SK-N-SH (cell line): ENCODE measurements at regions not wholly inside any gene's neighbourhood (a gene's known extent, or its start where the extent isn't known, plus 50 kb on each side); places are given as distances from the start of the nearest gene placed in this dataset.

ENCODE experiments used
- CTCF ChIA-PET: fragments of 300-600, 350-600 bp; formaldehyde crosslinking; extraction: SDS; loops from one replicate; lab custom pipeline; 2021; lab: Yijun Ruan, JAX
- POLR2A ChIA-PET: fragments of 350-600 bp; sonication (Branson Sonifier 250); formaldehyde crosslinking; extraction: SDS; loops from one replicate; lab custom pipeline; 2020; ENCODE audit warnings: antibody characterized with exemption, inconsistent platforms; lab: Yijun Ruan, JAX
- DNase-seq: peaks from one replicate; pipeline ENCODE4 v3.0.0; 2012
- H2AFZ ChIP-seq: fragments of 200-600 bp; sonication (generic); 2 replicates; pipeline ENCODE4 v1.8.1; 2016; ENCODE audit warnings: antibody characterized with exemption, mild to moderate bottlenecking, low read depth
- H3F3A ChIP-seq: fragments of 200-600 bp; sonication (generic); replicated peaks from 2 replicates; pipeline ENCODE3; 2016; ENCODE audit warnings: antibody characterized with exemption, mild to moderate bottlenecking; ENCODE audit not compliant: insufficient read depth
- H3K27ac ChIP-seq, 2 experiments: fragments of 200-500 bp in 1 of 2; fragments of 200-600 bp in 1 of 2; sonication (Bioruptor generic) in 1 of 2; sonication (generic), shearing (Covaris generic) in 1 of 2; 2 replicates each; pipeline versions ENCODE4 v1.5.1 to v1.6.1; 2014 to 2016; ENCODE audit warnings: low read depth in 2 of 2, inconsistent platforms in 1 of 2, low read length in 1 of 2, mild to moderate bottlenecking in 1 of 2, mixed read lengths in 1 of 2
- H3K27me3 ChIP-seq: fragments of 200-600 bp; sonication (generic), shearing (Covaris generic); 2 replicates; pipeline ENCODE4 v1.6.1; 2016; ENCODE audit warnings: mixed run types; ENCODE audit not compliant: insufficient read depth
- H3K36me3 ChIP-seq, 2 experiments: fragments of 200-500 bp in 1 of 2; fragments of 200-600 bp in 1 of 2; sonication (Bioruptor generic) in 1 of 2; sonication (generic) in 1 of 2; replicated peaks in 1 of 2; 2 replicates each; pipeline versions ENCODE3 to v1.5.1; 2014 to 2016; ENCODE audit warnings: low read length in 1 of 2, mild to moderate bottlenecking in 1 of 2; ENCODE audit not compliant: insufficient read depth in 2 of 2, control insufficient read depth in 1 of 2
- H3K4me1 ChIP-seq, 2 experiments: fragments of 200-500 bp in 1 of 2; fragments of 200-600 bp in 1 of 2; sonication (Bioruptor generic) in 1 of 2; sonication (generic), shearing (Covaris generic) in 1 of 2; 2 replicates each; pipeline versions ENCODE4 v1.5.1 to v1.6.1; 2014 to 2016; ENCODE audit warnings: low read depth in 1 of 2, low read length in 1 of 2, mixed run types in 1 of 2; ENCODE audit not compliant: insufficient read depth in 2 of 2, control insufficient read depth in 1 of 2
- H3K4me2 ChIP-seq: fragments of 200-600 bp; sonication (generic), shearing (Covaris generic); 2 replicates; pipeline ENCODE4 v1.6.1; 2017; ENCODE audit warnings: mixed run types
- H3K4me3 ChIP-seq, 2 experiments: fragments of 200-500 bp in 1 of 2; fragments of 200-600 bp in 1 of 2; sonication (Bioruptor generic) in 1 of 2; sonication (generic), shearing (Covaris generic) in 1 of 2; 2 replicates each; pipeline versions ENCODE4 v1.5.1 to v1.8.1; 2014 to 2016; ENCODE audit warnings: low read depth in 2 of 2, inconsistent platforms in 1 of 2, low read length in 1 of 2, mild to moderate bottlenecking in 1 of 2, mixed read lengths in 1 of 2, moderate library complexity in 1 of 2
- H3K79me2 ChIP-seq: fragments of 200-600 bp; sonication (generic); 2 replicates; pipeline ENCODE4 v1.8.1; 2017; ENCODE audit warnings: mild to moderate bottlenecking; ENCODE audit not compliant: insufficient read depth
- H3K9ac ChIP-seq: fragments of 200-600 bp; sonication (generic); 2 replicates; pipeline ENCODE4 v1.6.1; 2017; ENCODE audit warnings: mixed run types
- H3K9me2 ChIP-seq: fragments of 200-600 bp; sonication (generic); 2 replicates; pipeline ENCODE4 v1.6.1; 2017; ENCODE audit warnings: mixed run types
- H3K9me3 ChIP-seq: fragments of 200-600 bp; sonication (generic); 2 replicates; pipeline ENCODE4 v1.6.1; 2017; ENCODE audit warnings: mixed run types, mild to moderate bottlenecking, moderate library complexity
- H4K20me1 ChIP-seq: fragments of 200-600 bp; sonication (generic); 2 replicates; pipeline ENCODE4 v1.6.1; 2017; ENCODE audit warnings: mild to moderate bottlenecking, mixed run types; ENCODE audit not compliant: insufficient read depth
- CHD2 ChIP-seq: fragments of 150-350 bp; IDR thresholded peaks from 2 replicates; pipeline ENCODE4 v1.6.1; 2018; ENCODE audit warnings: low read length; ENCODE audit not compliant: partially characterized antibody
- EZH2phosphoT487 ChIP-seq: fragments of 200-600 bp; sonication (generic); IDR thresholded peaks from 2 replicates; pipeline ENCODE4 v1.6.1; 2017; ENCODE audit warnings: low read depth, mixed run types, mild to moderate bottlenecking, antibody characterized with exemption, moderate library complexity, borderline replicate concordance
- FOXM1 ChIP-seq: IDR thresholded peaks from 2 replicates; pipeline ENCODE4 v1.4.0; 2012; ENCODE audit warnings: low read depth, mild to moderate bottlenecking
- GATA2 ChIP-seq: sonication (generic); formaldehyde crosslinking; IDR thresholded peaks from 2 replicates; pipeline ENCODE4 v1.5.0; 2020; ENCODE audit warnings: mild to moderate bottlenecking, missing genetic modification reagents
- IRF3 ChIP-seq: fragments of 150-350 bp; IDR thresholded peaks from 2 replicates; pipeline ENCODE4 v1.6.1; 2016; ENCODE audit warnings: mild to moderate bottlenecking, low read depth, low read length
- MEF2A ChIP-seq: IDR thresholded peaks from 2 replicates; pipeline ENCODE4 v1.4.0; 2012; ENCODE audit warnings: low read depth, borderline replicate concordance
- MXI1 ChIP-seq: IDR thresholded peaks from 2 replicates; pipeline ENCODE4 v1.6.1; 2012; ENCODE audit warnings: mild to moderate bottlenecking, low read depth, low read length, improper control_type of control experiment
- NFIC ChIP-seq: IDR thresholded peaks from 2 replicates; pipeline ENCODE4 v1.4.0; 2012; ENCODE audit warnings: borderline replicate concordance
- NRF1 ChIP-seq: IDR thresholded peaks from 2 replicates; pipeline ENCODE4 v1.6.1; 2012; ENCODE audit warnings: low read depth, mild to moderate bottlenecking, low read length
- RCOR1 ChIP-seq: fragments of 150-350 bp; IDR thresholded peaks from 2 replicates; pipeline ENCODE4 v1.6.1; 2017; ENCODE audit warnings: antibody characterized with exemption, low read length
- RXRA ChIP-seq: IDR thresholded peaks from 2 replicates; pipeline ENCODE4 v1.4.0; 2012; ENCODE audit warnings: low read depth, mild to moderate bottlenecking, borderline replicate concordance
- SIN3A ChIP-seq: IDR thresholded peaks from 2 replicates; pipeline ENCODE4 v1.6.1; 2012; ENCODE audit warnings: low read depth, mild to moderate bottlenecking, low read length, moderate library complexity, borderline replicate concordance
- TAF1 ChIP-seq: IDR thresholded peaks from 2 replicates; pipeline ENCODE4 v1.6.1; 2012; ENCODE audit warnings: low read depth, mild to moderate bottlenecking, low read length, moderate library complexity, borderline replicate concordance
- TCF12 ChIP-seq: IDR thresholded peaks from 2 replicates; pipeline ENCODE4 v1.4.0; 2012
- USF1 ChIP-seq: IDR thresholded peaks from 2 replicates; pipeline ENCODE4 v1.4.0; 2012; ENCODE audit warnings: low read depth, borderline replicate concordance
- USF2 ChIP-seq: fragments of 150-350 bp; IDR thresholded peaks from 2 replicates; pipeline ENCODE4 v1.6.1; 2017; ENCODE audit warnings: antibody characterized with exemption, low read length, low read depth, borderline replicate concordance
- YY1 ChIP-seq: IDR thresholded peaks from 2 replicates; pipeline ENCODE4 v1.4.0; 2012; ENCODE audit warnings: low read depth, mild to moderate bottlenecking
- WGBS: methylation state at CpG from one replicate; pipeline ENCODE4 v1.1.6; 2017; ENCODE audit warnings: low lambda C conversion rate; 5-methylcytosine and 5-hydroxymethylcytosine counted together

- Histone ChIP-seq H3K4me3 (no peak overlapping the region), H3K36me3 (peaks cover 0 to 6% of the 10 kb centered on the region in 2 experiments), H3K9me3 (peaks cover 10% of the 10 kb centered on the region; the same call in 1 of the 2 replicates), H4K20me1 (no peaks in the 10 kb centered on the region), H2AFZ (no peak overlapping the region), H3K4me2 (no peak overlapping the region), H3F3A (peaks cover 3% of the 10 kb centered on the region), H3K27ac (no peak overlapping the region), H3K9me2 (no peaks in the 10 kb centered on the region), H3K79me2 (no peaks in the 10 kb centered on the region), H3K4me1 (peaks cover 0 to 4% of the 10 kb centered on the region in 2 experiments; a peak in 1 of 4 replicates), H3K9ac (no peak overlapping the region), H3K27me3 (no peaks in the 10 kb centered on the region)
- POLR2A ChIA-PET: no interaction called here
- DNase-seq: no peak
- TF ChIP-seq RXRA (no peak), MEF2A (no peak), EZH2phosphoT487 (no peak), TCF12 (no peak), FOXM1 (no peak), USF2 (no peak), GATA2 (CRISPR knock-in tag) (no peak), MXI1 (no peak), TAF1 (no peak), RCOR1 (no peak), USF1 (no peak), CHD2 (no peak), YY1 (no peak), IRF3 (no peak), NFIC (no peak), SIN3A (no peak), NRF1 (no peak)
- CTCF ChIA-PET: no interaction called here
- WGBS: 97% methylated on average over 4 of the region's 4 CpGs
These were observed 149.0 kb downstream of the KITLG start for GRCh38 chr12:88431246-88431645.
